OCI-LY7 (cell line): ENCODE measurements at regions not wholly inside any gene's neighbourhood (a gene's known extent, or its start where the extent isn't known, plus 50 kb on each side); places are given as distances from the start of the nearest gene placed in this dataset.

Source experiments
- BruUV-seq: library from RNA; stranded (reverse); fragments of 400-500 nt; replicated peaks from 2 replicates; lab custom pipeline; 2021; lab: Mats Ljungman, UMichigan
- CTCF ChIA-PET: fragments of 300-600 bp; sonication (Branson Sonifier 250); formaldehyde crosslinking; loops from one replicate; lab custom pipeline; 2022; ENCODE audit warnings: antibody characterized with exemption; ENCODE audit not compliant: unreplicated experiment; lab: Charles Lee
- POLR2A ChIA-PET: fragments of 300-600 bp; sonication (Branson Sonifier 250); formaldehyde crosslinking; loops from one replicate; lab custom pipeline; 2022; ENCODE audit warnings: antibody characterized with exemption; lab: Charles Lee
- DNase-seq: peaks from one replicate; pipeline ENCODE4 v3.0.0-alpha.2; 2015; ENCODE audit warnings: low spot score
- H2AFZ ChIP-seq: fragments of 200-600 bp; sonication (generic), shearing (Covaris generic); 2 replicates; pipeline ENCODE4 v1.6.1; 2014; ENCODE audit warnings: mild to moderate bottlenecking, antibody characterized with exemption, low read length, moderate library complexity
- H3K27ac ChIP-seq: fragments of 200-600 bp; sonication (generic); 2 replicates; pipeline ENCODE4 v1.5.1; 2014; ENCODE audit warnings: mixed run types, low read depth, mild to moderate bottlenecking, moderate library complexity, low read length, inconsistent platforms; ENCODE audit not compliant: poor library complexity, severe bottlenecking
- H3K36me3 ChIP-seq: fragments of 200-600 bp; sonication (generic); 2 replicates; pipeline ENCODE4 v1.6.1; 2014; ENCODE audit warnings: mild to moderate bottlenecking, antibody characterized with exemption, low read length, moderate library complexity, mixed read lengths; ENCODE audit not compliant: insufficient read depth
- H3K4me1 ChIP-seq: fragments of 200-600 bp; sonication (generic); 2 replicates; pipeline ENCODE4 v1.5.1; 2014; ENCODE audit warnings: mild to moderate bottlenecking, low read length; ENCODE audit not compliant: insufficient read depth, poor library complexity, severe bottlenecking
- H3K4me2 ChIP-seq: fragments of 200-600 bp; sonication (generic); 2 replicates; pipeline ENCODE4 v1.6.1; 2014; ENCODE audit warnings: mild to moderate bottlenecking, low read length
- H3K4me3 ChIP-seq: fragments of 200-600 bp; sonication (generic); 2 replicates; pipeline ENCODE4 v1.5.1; 2014; ENCODE audit warnings: mild to moderate bottlenecking, low read depth, low read length; ENCODE audit not compliant: poor library complexity, severe bottlenecking
- H3K79me2 ChIP-seq: fragments of 200-600 bp; sonication (generic); 2 replicates; pipeline ENCODE4 v1.6.1; 2016; ENCODE audit warnings: low read depth, mild to moderate bottlenecking, low read length, moderate library complexity, mixed read lengths; ENCODE audit not compliant: insufficient read depth
- H3K9me2 ChIP-seq: fragments of 200-600 bp; sonication (generic); 2 replicates; pipeline ENCODE4 v1.6.1; 2016; ENCODE audit warnings: mild to moderate bottlenecking, low read length, mixed read lengths; ENCODE audit not compliant: insufficient read depth
- H3K9me3 ChIP-seq: fragments of 200-600 bp; sonication (generic); 2 replicates; pipeline ENCODE4 v1.6.1; 2014; ENCODE audit warnings: mild to moderate bottlenecking, mixed run types, low read length, mixed read lengths
- H4K20me1 ChIP-seq: fragments of 200-600 bp; sonication (generic); 2 replicates; pipeline ENCODE4 v1.6.1; 2014; ENCODE audit warnings: mild to moderate bottlenecking, antibody characterized with exemption, low read length, moderate library complexity, mixed read lengths; ENCODE audit not compliant: insufficient read depth
- EZH2phosphoT487 ChIP-seq: fragments of 200-600 bp; sonication (generic); IDR thresholded peaks from 2 replicates; pipeline ENCODE4 v1.6.1; 2018; ENCODE audit warnings: low read depth, borderline replicate concordance, mild to moderate bottlenecking, mixed run types, antibody characterized with exemption, low read length, moderate library complexity, mixed read lengths
- intact Hi-C: fragments of 100-400 bp; cut with micrococcal nuclease; formaldehyde crosslinking; loops from one replicate; pipeline ENCODE4 v1.10.0; 2022; ENCODE audit not compliant: unreplicated experiment
- TF ChIP-seq, protein P1 (sequence below): fragments of 200-600 bp; sonication (generic); conservative IDR thresholded peaks from 2 replicates; pipeline ENCODE4 v1.5.1; 2014; ENCODE audit warnings: mild to moderate bottlenecking, antibody characterized with exemption, low read length, moderate library complexity, mixed read lengths

DNA sequence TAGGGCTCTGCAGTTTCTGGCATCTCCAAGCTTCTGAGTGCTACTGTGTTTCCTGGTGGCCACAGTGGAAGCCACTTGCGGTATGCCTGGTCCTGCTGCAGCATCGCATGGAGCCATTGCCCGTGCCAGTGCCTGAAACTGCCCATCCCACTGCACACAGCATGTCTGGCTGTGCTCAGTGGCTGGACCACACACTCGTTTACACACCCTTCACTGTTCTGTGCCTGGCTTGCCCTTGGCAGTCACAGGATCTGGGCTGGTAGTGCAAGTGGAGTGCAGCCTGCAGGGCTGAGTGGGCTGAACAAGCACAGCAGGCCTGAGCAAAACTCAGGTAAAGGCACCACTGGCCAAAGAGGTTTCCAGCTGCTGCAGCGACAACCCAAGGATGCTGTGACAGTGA lies 600.0 kb downstream of the SI start:
- ChIA-PET POLR2A (no interaction called here), CTCF (no interaction called here)
- Histone ChIP-seq H3K27ac (no peak overlapping the region), H3K4me1 (no peaks in the 10 kb centered on the region), H3K36me3 (no peaks in the 10 kb centered on the region), H3K9me2 (no peaks in the 10 kb centered on the region), H3K79me2 (no peaks in the 10 kb centered on the region), H3K4me3 (no peak overlapping the region), H3K9me3 (no peaks in the 10 kb centered on the region), H3K4me2 (no peak overlapping the region), H4K20me1 (no peaks in the 10 kb centered on the region), H2AFZ (no peak overlapping the region)
- no peak for DNase-seq
- TF ChIP-seq, protein P1, sequence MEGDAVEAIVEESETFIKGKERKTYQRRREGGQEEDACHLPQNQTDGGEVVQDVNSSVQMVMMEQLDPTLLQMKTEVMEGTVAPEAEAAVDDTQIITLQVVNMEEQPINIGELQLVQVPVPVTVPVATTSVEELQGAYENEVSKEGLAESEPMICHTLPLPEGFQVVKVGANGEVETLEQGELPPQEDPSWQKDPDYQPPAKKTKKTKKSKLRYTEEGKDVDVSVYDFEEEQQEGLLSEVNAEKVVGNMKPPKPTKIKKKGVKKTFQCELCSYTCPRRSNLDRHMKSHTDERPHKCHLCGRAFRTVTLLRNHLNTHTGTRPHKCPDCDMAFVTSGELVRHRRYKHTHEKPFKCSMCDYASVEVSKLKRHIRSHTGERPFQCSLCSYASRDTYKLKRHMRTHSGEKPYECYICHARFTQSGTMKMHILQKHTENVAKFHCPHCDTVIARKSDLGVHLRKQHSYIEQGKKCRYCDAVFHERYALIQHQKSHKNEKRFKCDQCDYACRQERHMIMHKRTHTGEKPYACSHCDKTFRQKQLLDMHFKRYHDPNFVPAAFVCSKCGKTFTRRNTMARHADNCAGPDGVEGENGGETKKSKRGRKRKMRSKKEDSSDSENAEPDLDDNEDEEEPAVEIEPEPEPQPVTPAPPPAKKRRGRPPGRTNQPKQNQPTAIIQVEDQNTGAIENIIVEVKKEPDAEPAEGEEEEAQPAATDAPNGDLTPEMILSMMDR: no peak
- no peak for TF ChIP-seq EZH2phosphoT487
- intact Hi-C loops: no loop called here
- BruUV-seq: no TSS peak

DNA sequence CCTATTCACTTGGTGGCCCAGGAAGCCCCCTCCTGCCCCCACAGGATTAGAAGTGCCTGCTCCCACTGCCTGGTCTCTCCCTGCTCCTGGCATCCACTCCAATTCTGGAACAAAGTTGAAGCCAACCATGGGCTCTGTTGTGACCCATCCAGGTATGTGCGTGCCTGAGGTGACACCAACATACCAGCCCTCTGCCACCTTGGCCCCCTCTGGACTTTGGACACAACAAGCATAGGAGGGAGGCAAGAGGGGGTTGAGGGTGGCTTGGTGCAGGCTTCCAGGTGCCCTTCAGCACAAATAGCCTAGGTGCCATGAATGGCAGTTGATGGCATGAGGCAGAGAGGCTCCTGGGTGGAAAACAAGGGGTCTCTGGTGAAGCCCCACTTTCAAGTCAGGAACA lies 600.9 kb downstream of the SI start:
- Histone ChIP-seq H3K36me3 (no peaks in the 10 kb centered on the region), H4K20me1 (no peaks in the 10 kb centered on the region), H3K9me3 (no peaks in the 10 kb centered on the region), H2AFZ (no peak overlapping the region), H3K4me1 (no peaks in the 10 kb centered on the region), H3K79me2 (no peaks in the 10 kb centered on the region), H3K27ac (no peak overlapping the region), H3K4me3 (no peak overlapping the region), H3K9me2 (no peaks in the 10 kb centered on the region), H3K4me2 (no peak overlapping the region)
- intact Hi-C loops: no loop called here
- BruUV-seq: no TSS peak
- ChIA-PET CTCF (no interaction called here), POLR2A (no interaction called here)
- DNase-seq: no peak
- TF ChIP-seq EZH2phosphoT487: no peak
- TF ChIP-seq, protein P1: no peak

DNA sequence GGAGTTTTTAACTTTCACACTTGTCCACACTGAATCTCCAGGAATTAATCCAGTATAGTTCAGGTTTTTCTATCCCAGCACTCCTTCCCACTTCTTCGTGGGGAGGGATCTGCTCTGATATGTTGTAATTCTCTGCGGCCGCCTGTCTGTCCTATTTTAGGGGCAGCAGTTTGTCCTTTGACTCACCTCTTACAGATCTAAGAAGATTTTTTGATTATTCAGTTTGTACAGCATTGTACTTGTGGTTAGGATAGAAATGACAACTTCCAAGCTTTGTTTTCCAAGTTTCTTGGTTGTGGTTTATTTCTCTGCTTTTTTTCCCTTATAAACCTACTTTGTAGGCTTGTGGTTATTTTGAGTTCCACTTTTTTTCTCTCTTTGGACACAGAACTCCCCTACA lies 601.7 kb downstream of the SI start:
- no peak for DNase-seq
- no peak overlapping the region for H3K4me2 ChIP-seq
- H3K4me3 ChIP-seq: no peak overlapping the region
- ChIA-PET CTCF (no interaction called here), POLR2A (no interaction called here)
- no peaks in the 10 kb centered on the region for H3K4me1 ChIP-seq
- TF ChIP-seq EZH2phosphoT487: no peak
- H2AFZ ChIP-seq: no peak overlapping the region
- H3K79me2 ChIP-seq: no peaks in the 10 kb centered on the region
- H3K9me3 ChIP-seq: no peaks in the 10 kb centered on the region
- BruUV-seq: no TSS peak
- H3K9me2 ChIP-seq: no peaks in the 10 kb centered on the region
- intact Hi-C loops: no loop called here
- no peaks in the 10 kb centered on the region for H3K36me3 ChIP-seq
- H4K20me1 ChIP-seq: no peaks in the 10 kb centered on the region
- H3K27ac ChIP-seq: no peak overlapping the region
